Lower lobe of right lung (tissue), 2 donors: ENCODE measurements at regions not wholly inside any gene's neighbourhood (a gene's known extent, or its start where the extent isn't known, plus 50 kb on each side); places are given as distances from the start of the nearest gene placed in this dataset.

Source experiments
- ATAC-seq, 2 donors: fragments of 200-7000 bp; cut with Tn5 transposase; one replicate each; pipeline ENCODE4 v1.9.1; 2020 to 2022; ENCODE audit warnings: mild to moderate bottlenecking in 2 of 2, moderate library complexity in 2 of 2
- DNase-seq: peaks from one replicate; pipeline ENCODE4 v3.0.0-alpha.2; 2020
- H3K27ac ChIP-seq: fragments of 200-600 bp; one replicate; pipeline ENCODE4 v1.8.0; 2022
- H3K27me3 ChIP-seq: fragments of 200-600 bp; one replicate; pipeline ENCODE4 v1.8.0; 2022; ENCODE audit warnings: low read depth
- H3K36me3 ChIP-seq: fragments of 200-600 bp; one replicate; pipeline ENCODE4 v1.8.0; 2022; ENCODE audit warnings: mild to moderate bottlenecking
- H3K4me1 ChIP-seq: fragments of 200-600 bp; one replicate; pipeline ENCODE4 v1.8.0; 2022
- H3K4me3 ChIP-seq: fragments of 200-600 bp; one replicate; pipeline ENCODE4 v1.8.0; 2022; ENCODE audit warnings: mild to moderate bottlenecking
- H3K9me3 ChIP-seq: fragments of 200-600 bp; one replicate; pipeline ENCODE4 v1.8.0; 2022
- intact Hi-C: fragments of 100-400 bp; cut with DNase I; formaldehyde crosslinking; loops from one replicate; pipeline ENCODE4 v1.11.0; 2022
- TF ChIP-seq, protein P1 (sequence below): fragments of 200-600 bp; IDR thresholded peaks from one replicate; pipeline ENCODE4 v1.8.0; 2022; ENCODE audit warnings: antibody characterized with exemption, mild to moderate bottlenecking
- donor health status: DM: no; HTN: yes; CAD: no; lungs with severe emphysema.

DNA sequence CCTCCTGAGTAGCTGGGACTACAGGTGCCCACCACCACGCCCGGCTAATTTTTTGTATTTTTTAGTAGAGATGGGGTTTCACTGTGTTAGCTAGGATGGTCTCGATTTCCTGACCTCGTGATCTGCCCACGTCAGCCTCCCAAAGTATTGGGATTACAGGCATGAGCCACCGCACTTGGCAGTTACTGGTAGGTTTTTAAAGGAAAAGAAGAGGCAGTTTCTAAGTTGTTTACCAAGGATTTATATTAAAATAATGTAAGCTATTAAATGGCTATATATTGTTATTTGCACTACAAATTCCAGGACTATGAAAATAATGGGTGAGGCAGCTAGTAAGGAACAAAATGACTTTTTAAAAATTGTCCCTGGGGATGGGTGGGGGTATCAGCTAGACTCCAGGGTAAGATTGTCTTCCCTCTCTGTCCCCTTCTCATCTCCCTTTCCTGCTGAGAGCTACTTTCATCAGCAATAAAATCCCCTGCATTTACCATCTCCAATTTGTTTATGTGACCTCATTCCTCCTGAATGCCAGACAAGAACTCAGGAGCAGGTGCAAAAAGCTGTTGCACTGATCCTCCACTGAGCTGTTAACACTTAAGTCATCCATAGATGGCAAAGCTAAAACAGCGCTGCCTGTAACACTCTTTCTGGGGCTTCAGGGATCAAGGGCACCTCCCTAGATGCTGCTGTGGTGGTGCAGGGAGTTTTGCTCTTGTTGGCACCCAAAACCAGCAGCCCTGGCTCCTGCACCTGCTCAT is 165.2 kb downstream of the ZPLD1 start:
- H3K9me3 ChIP-seq, result no peaks in the 10 kb centered on the region
- no peak overlapping the region for H3K4me3 ChIP-seq
- intact Hi-C loops, result no loop called here
- DNase-seq (no peak), ATAC-seq (no peak)
- no peak overlapping the region for H3K27ac ChIP-seq
- TF ChIP-seq, protein P1, sequence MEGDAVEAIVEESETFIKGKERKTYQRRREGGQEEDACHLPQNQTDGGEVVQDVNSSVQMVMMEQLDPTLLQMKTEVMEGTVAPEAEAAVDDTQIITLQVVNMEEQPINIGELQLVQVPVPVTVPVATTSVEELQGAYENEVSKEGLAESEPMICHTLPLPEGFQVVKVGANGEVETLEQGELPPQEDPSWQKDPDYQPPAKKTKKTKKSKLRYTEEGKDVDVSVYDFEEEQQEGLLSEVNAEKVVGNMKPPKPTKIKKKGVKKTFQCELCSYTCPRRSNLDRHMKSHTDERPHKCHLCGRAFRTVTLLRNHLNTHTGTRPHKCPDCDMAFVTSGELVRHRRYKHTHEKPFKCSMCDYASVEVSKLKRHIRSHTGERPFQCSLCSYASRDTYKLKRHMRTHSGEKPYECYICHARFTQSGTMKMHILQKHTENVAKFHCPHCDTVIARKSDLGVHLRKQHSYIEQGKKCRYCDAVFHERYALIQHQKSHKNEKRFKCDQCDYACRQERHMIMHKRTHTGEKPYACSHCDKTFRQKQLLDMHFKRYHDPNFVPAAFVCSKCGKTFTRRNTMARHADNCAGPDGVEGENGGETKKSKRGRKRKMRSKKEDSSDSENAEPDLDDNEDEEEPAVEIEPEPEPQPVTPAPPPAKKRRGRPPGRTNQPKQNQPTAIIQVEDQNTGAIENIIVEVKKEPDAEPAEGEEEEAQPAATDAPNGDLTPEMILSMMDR, result no peak
- H3K27me3 ChIP-seq, result no peaks in the 10 kb centered on the region
- H3K4me1 ChIP-seq, result no peaks in the 10 kb centered on the region
- H3K36me3 ChIP-seq, result no peaks in the 10 kb centered on the region

DNA sequence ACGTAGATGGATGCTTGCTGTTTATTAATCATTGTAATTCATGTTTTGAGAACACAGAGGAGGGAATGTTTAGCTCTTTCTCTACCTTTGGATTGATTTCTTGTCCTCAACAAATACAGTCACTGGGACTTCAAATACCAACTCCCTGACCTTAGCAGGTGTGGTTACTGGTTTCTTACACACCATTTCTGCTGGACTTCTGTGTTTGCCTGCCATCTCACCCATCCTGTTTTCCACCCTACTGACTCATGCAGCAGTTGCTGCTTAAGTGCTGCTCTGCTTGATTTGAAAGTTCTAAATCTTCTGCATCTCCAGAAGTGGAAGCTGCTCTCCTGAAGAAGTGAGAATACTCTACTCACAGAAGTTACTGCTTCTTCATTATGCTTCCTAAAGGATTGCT is 170.3 kb downstream of the ZPLD1 start:
- H3K27me3 ChIP-seq, result no peaks in the 10 kb centered on the region
- no peaks in the 10 kb centered on the region for H3K9me3 ChIP-seq
- intact Hi-C loops, result no loop called here
- ATAC-seq, result no peak
- no peaks in the 10 kb centered on the region for H3K4me1 ChIP-seq
- no peak overlapping the region for H3K27ac ChIP-seq
- H3K36me3 ChIP-seq, result no peaks in the 10 kb centered on the region
- no peak overlapping the region for H3K4me3 ChIP-seq
- TF ChIP-seq, protein P1, result no peak
- no peak for DNase-seq

DNA sequence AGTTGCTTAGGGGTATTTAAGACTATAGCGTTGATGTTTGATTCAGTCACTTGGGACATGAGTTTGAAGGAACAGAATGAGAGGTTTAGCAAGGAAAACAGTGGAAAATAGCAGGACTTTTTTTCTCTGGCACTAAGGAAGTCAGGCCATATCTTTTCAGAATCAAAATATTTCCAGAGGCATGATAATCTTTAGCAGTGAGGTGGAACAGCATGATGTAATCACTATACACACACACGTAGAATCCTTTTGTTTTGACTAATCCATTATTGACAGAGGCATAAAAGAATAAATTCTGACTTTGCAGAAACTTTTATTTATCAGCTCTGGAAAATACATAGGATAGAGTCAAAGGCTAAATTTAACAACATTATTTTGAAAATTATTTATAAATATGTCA is 174.1 kb downstream of the ZPLD1 start:
- Histone ChIP-seq H3K36me3 (no peaks in the 10 kb centered on the region), H3K27ac (no peak overlapping the region), H3K27me3 (no peaks in the 10 kb centered on the region), H3K4me3 (no peak overlapping the region), H3K9me3 (no peaks in the 10 kb centered on the region), H3K4me1 (no peaks in the 10 kb centered on the region)
- DNase-seq, result no peak
- TF ChIP-seq, protein P1, result no peak
- no peak for ATAC-seq
- intact Hi-C loops, result no loop called here

DNA sequence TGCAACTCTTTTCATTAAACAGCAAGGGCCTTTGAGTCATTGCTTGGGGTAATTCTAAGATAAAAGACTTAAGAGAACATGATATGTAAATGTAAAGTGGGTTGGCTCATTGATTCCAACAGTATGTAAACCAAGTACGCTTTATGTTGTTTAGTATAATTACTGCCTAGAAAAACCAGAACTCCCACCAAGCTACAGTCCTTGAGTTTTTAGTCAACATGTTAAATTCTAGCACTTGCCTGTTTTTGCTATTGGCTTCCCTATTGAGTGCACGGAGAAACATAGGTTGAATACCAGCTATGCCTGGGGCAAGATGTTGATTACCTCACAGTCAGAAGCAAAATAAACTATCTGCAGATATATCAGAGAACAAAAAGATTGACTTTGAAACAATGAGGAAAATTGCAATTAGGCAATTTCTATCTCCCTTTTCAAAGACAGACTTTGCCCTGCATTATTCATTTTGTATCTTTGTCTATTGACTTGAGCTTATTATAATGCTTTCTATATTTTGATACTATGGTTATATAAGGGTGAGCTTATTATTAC is 179.3 kb downstream of the ZPLD1 start:
- DNase-seq (no peak), ATAC-seq (no peak)
- TF ChIP-seq, protein P1, result no peak
- no peaks in the 10 kb centered on the region for H3K27me3 ChIP-seq
- intact Hi-C loops, result no loop called here
- no peaks in the 10 kb centered on the region for H3K9me3 ChIP-seq
- no peaks in the 10 kb centered on the region for H3K4me1 ChIP-seq
- H3K27ac ChIP-seq, result no peak overlapping the region
- no peak overlapping the region for H3K4me3 ChIP-seq
- no peaks in the 10 kb centered on the region for H3K36me3 ChIP-seq

DNA sequence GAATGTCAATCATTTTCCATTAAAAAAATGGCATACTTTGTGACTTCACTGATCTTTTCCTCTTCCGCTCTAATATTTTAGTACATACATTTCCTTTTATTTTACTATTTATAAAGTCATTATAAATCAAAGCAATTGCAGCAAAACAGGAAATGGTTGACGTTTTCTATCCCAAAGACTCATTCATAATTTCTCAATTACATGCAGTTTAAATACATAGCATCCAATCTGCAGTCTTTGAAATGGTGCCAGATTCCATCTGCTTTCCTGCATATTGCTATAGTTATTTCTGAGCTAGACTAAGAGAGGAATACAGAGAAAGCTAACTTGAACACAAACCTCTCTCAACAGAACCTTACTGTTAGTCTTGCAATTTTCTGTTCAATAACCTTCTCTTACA is 179.8 kb downstream of the ZPLD1 start:
- no peaks in the 10 kb centered on the region for H3K4me1 ChIP-seq
- intact Hi-C loops, result no loop called here
- no peak overlapping the region for H3K27ac ChIP-seq
- ATAC-seq (no peak), DNase-seq (no peak)
- no peaks in the 10 kb centered on the region for H3K9me3 ChIP-seq
- H3K27me3 ChIP-seq, result no peaks in the 10 kb centered on the region
- H3K4me3 ChIP-seq, result no peak overlapping the region
- TF ChIP-seq, protein P1, result no peak
- no peaks in the 10 kb centered on the region for H3K36me3 ChIP-seq
